ENCODE measurements at regions not wholly inside any gene's neighbourhood (a gene's known extent, or its start where the extent isn't known, plus 50 kb on each side); places are given as distances from the start of the nearest gene placed in this dataset.

DNA sequence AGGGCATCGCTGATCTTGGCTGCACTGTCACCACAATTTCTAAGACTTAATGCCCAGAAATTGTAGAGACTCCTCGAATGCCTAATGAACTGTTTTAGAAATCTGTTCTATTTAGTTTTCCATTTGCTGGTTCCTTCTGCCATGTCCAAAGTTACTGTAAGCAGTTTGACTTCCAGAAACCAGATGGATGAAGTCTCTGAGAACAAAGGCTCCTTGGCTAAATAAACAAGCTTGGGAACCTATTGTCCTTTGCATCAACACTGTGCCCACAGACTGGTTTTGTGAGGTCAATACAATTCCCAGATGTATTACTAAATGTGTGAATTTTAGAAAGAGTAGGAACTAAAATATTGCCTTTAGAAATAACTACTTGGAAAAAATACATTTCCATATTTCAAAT, 600.2 kb downstream of the NYAP2 start:
- TF ChIP-seq, protein P1, sequence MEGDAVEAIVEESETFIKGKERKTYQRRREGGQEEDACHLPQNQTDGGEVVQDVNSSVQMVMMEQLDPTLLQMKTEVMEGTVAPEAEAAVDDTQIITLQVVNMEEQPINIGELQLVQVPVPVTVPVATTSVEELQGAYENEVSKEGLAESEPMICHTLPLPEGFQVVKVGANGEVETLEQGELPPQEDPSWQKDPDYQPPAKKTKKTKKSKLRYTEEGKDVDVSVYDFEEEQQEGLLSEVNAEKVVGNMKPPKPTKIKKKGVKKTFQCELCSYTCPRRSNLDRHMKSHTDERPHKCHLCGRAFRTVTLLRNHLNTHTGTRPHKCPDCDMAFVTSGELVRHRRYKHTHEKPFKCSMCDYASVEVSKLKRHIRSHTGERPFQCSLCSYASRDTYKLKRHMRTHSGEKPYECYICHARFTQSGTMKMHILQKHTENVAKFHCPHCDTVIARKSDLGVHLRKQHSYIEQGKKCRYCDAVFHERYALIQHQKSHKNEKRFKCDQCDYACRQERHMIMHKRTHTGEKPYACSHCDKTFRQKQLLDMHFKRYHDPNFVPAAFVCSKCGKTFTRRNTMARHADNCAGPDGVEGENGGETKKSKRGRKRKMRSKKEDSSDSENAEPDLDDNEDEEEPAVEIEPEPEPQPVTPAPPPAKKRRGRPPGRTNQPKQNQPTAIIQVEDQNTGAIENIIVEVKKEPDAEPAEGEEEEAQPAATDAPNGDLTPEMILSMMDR (IDR thresholded peaks at IDR 0.05) = no peak
- no peak for TF ChIP-seq POLR2A (IDR thresholded peaks at IDR 0.05)
